Stromal cell of bone marrow (primary cell): ENCODE measurements at regions not wholly inside any gene's neighbourhood (a gene's known extent, or its start where the extent isn't known, plus 50 kb on each side); places are given as distances from the start of the nearest gene placed in this dataset.
A peak's percentile ranks its signal among the peaks of the same experiment; 100 is the strongest.

ENCODE experiments used
- DNase-seq: peaks from one replicate; pipeline ENCODE4 v3.0.0-alpha.2; 2012; ENCODE audit warnings: low read depth

DNA sequence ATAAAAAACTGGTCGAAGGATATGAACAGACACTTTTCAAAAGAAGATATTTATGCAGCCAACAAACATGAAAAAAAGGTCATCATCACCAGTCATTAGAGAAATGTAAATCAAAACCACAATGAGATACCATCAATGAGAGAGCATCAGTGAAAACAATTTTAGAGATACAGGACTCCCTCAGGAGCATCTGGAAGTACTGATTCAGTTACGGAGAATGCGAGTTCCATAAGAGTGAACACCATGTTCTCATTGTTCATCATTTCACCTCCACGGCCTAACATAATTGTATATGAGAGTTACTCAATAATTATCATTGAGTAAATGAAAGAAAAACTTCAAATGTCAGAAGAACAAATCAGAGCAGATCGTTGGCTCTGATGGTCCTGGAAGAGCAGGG is 140.9 kb upstream of the TANK start:
- no peak for DNase-seq

- no peak for DNase-seq
These were observed 139.8 kb upstream of the TANK start for GRCh38 chr2:161020437-161020836.

DNA sequence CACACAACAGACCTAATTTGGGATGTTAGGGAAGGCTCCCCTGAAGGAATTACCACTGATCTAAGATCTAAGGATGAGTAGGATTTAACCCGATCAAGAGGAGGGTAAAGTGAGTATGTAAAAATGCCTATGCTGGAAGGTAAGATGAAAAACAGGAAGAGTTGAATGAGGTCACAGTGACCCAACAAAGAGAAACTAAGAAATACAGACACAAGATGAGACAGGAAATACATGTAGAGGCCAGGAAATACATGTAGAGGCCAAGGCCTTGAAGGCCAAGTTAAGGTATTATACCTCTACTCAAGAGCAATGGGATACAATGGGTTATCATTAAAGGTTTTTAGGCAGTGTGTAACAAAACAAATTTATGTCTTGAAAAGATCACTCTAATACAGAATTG is 131.6 kb upstream of the TANK start:
- no peak for DNase-seq

- DNase-seq, result no peak
These were observed 130.9 kb upstream of the TANK start for GRCh38 chr2:161029321-161029720.

- DNase-seq, result peak; percentile 98
These were observed 129.8 kb upstream of the TANK start for GRCh38 chr2:161030260-161031063.

DNA sequence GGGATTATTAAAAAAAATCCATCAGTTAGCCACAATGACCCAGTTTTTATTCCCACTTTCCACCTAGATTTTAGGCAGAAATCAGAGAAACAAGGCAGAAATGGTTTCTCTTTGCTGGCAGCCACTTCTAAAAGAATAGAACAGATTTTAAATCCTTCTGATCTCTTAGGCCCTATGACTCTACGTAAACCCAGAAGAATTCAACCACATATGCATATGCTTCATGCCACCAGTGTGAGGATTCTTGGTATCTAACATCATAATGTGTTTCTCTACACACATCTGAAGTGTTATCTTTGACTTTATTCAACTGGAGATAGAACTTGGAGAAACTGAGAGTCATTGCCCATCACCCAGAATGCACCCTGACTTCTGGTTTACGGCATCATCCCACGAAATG is 128.7 kb upstream of the TANK start:
- DNase-seq, result no peak

- DNase-seq, result no peak
These were observed 127.6 kb upstream of the TANK start for GRCh38 chr2:161032635-161033034.

DNA sequence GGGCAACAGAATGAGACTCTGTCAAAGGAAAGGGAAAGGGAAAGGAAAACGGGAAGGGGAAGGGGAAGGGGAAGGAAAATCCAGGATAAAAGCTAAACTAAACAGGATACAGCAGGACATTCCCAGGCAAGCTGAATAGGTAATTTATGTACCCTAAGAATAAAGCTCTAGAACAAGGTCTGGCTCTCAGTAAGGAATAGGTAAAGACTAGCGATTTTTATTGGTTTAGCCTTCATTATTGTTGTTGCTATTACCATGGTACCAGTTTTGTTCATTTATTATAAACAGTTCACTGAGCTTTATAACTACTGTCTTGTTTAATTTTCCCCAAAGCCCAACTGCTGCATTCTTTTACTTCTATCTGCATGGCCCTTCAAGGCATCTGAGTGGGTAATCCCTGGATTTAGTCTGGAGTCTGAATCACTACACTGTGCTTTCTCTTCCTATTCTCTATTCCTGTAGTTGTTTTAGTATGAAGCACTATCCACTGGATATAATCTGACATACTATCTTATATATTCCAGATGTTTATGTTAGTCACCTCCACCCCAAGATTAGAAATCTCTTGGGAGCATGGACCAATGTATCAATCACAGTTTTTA is 127.1 kb upstream of the TANK start:
- DNase-seq, result no peak

GRCh38 chr2:161036926-161037325 is 123.3 kb upstream of the TANK start:
- no peak for DNase-seq

DNA sequence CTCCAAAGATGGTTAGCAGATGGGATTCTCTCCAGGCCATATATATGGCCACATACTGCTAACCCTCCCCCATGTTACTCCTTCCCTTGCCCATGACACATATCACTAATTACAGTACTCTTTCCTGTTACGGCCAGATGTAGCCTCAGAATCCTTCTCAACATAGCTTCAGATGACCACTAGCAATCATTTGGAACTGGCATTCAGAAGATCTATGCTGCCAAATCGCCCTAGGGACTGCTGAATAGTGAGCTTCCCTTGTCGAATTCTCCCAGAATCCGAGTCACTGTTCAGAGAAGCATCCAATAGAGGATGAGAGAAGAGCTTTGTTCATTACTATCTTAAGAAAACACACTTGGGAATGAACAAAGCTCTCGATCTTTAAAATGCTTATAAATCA is 121.2 kb upstream of the TANK start:
- DNase-seq, result no peak

DNA sequence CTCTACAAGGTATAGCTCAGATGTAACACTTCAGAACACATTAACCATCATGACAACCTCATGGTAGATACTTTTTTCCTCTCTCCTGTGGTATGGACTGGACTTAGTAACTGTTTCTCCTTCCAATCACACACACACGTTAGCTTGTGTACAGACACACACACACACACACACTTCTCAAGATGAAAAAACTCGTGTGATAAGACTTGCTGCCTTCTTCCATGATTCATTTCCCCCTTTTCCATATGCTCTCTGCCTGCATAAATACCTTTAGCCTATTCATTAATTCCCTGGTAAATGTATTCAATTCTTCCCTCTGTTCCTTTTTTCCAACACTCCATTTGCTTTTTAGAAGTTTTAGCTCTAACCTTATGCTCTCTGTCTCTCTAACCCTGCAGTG is 118.9 kb upstream of the TANK start:
- no peak for DNase-seq

GRCh38 chr2:161042990-161043625 is 117.1 kb upstream of the TANK start:
- DNase-seq, result no peak

GRCh38 chr2:161044095-161044865 is 115.9 kb upstream of the TANK start:
- DNase-seq, result peak; percentile 53

GRCh38 chr2:161044921-161045320 is 115.3 kb upstream of the TANK start:
- no peak for DNase-seq

DNA sequence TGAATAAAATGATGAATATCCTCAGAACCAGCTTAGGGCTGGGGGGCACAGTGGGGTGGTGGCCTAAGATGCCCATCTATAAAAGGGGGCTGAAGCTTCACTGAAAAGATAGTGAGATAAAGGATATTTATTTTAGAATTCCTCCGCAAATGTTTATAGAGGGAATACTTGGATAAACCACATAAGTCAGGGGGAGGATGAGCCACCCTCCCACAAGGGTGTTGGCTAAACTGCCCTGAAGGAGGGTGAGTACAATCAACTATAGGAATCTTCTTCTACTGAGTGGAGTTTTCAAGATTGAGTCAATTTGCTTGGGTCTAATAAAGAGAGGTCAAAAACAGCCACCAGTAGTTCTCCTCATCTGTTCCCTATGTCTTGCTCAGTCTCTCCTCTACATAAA is 114.5 kb upstream of the TANK start:
- no peak for DNase-seq

GRCh38 chr2:161046876-161047275 is 113.4 kb upstream of the TANK start:
- no peak for DNase-seq

DNA sequence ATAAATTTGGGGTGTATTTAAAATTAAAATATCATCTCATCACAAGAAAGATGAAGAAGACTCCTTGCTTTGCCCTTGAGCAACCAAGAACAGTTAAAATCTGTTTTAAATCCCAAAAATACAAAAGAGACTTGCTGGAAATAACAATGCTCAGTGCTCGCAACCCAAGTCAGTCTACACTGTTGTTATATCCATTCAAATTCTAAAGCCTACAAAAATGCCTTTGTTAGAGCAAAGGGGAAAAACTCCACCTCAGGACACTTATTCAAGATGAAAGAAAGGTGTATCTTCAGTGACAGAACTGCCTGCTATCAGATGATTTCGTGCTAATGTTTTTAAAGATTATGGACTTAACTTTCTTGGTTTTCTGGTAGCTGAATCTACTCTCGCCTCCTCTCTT is 111.9 kb upstream of the TANK start:
- no peak for DNase-seq

DNA sequence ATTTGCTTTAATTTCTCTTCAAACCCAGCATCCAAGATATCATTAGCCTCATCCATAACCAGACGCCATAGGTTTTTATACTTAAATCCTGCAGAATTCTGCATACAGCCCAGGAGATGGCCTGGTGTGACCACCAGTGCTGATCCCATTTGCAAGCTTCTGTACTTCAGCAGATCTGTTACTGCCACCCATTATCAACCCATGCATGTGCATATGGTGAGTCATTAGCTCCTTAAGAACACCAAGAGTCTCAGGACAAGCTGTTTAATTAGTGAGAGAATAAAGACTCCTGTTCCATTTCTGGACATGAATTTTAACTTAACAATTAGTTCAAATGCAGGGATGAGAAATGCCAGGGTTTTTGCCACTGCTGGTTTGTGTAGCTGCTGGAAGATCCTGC is 110.7 kb upstream of the TANK start:
- no peak for DNase-seq

DNA sequence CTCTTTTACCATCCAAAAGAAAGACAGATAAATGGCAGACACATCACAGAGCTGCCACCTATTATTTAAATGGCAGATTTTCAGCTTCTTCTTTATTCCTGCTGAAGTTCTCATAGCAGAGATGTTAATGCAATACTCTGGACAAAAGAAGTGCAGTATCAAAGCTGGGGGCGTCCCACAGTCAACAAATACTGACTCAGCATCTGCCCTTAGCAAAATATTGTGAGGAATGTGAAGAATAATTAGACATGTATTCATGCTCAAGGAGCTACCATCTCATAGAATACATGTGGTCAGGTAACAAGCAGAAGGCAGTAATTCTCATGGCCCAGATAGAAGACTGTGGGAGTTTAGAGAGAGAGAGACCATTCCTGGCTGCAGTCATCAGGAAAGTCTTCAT is 108.0 kb upstream of the TANK start:
- no peak for DNase-seq

GRCh38 chr2:161055289-161055688 is 104.9 kb upstream of the TANK start:
- DNase-seq, result no peak

- no peak for DNase-seq
These were observed 100.8 kb upstream of the TANK start for GRCh38 chr2:161059388-161059787.

- no peak for DNase-seq
These were observed 98.4 kb upstream of the TANK start for GRCh38 chr2:161061786-161062185.
